NCI-H345 treated with DMSO at 0.1 percent for 48 hours (cell line): ENCODE measurements at regions not wholly inside any gene's neighbourhood (a gene's known extent, or its start where the extent isn't known, plus 50 kb on each side); places are given as distances from the start of the nearest gene placed in this dataset.
A peak's percentile ranks its signal among the peaks of the same experiment; 100 is the strongest.

Experiments
- DNase-seq: peaks from one replicate; lab custom pipeline; 2025; ENCODE audit not compliant: unreplicated experiment; lab: John Stamatoyannopoulos, UW

- no peak for DNase-seq
These were observed 211.6 kb upstream of the ZMIZ1 start for GRCh38 chr10:78857193-78857592.

- no peak for DNase-seq
These were observed 209.5 kb upstream of the ZMIZ1 start for GRCh38 chr10:78859266-78859665.

- DNase-seq, result no peak
These were observed 209.0 kb upstream of the ZMIZ1 start for GRCh38 chr10:78859769-78860168.

- DNase-seq, result no peak
These were observed 208.4 kb upstream of the ZMIZ1 start for GRCh38 chr10:78860260-78860914.

- peak; percentile 41 for DNase-seq
These were observed 207.0 kb upstream of the ZMIZ1 start for GRCh38 chr10:78861529-78862327.

GRCh38 chr10:78862328-78862640, 206.5 kb upstream of the ZMIZ1 start:
- no peak for DNase-seq

GRCh38 chr10:78863140-78863905, 205.4 kb upstream of the ZMIZ1 start:
- DNase-seq, result no peak

GRCh38 chr10:78863906-78864239, 204.9 kb upstream of the ZMIZ1 start:
- DNase-seq, result no peak

GRCh38 chr10:78864761-78865537, 203.8 kb upstream of the ZMIZ1 start:
- no peak for DNase-seq

- no peak for DNase-seq
These were observed 203.3 kb upstream of the ZMIZ1 start for GRCh38 chr10:78865538-78865875.

GRCh38 chr10:78865931-78866717, 202.6 kb upstream of the ZMIZ1 start:
- DNase-seq, result no peak

GRCh38 chr10:78866731-78867554, 201.8 kb upstream of the ZMIZ1 start:
- DNase-seq, result no peak

- DNase-seq, result no peak
These were observed 201.2 kb upstream of the ZMIZ1 start for GRCh38 chr10:78867555-78867939.

GRCh38 chr10:78868048-78868447, 200.7 kb upstream of the ZMIZ1 start:
- no peak for DNase-seq

GRCh38 chr10:78868456-78868855, 200.3 kb upstream of the ZMIZ1 start:
- no peak for DNase-seq

- no peak for DNase-seq
These were observed 199.9 kb upstream of the ZMIZ1 start for GRCh38 chr10:78868861-78869260.

GRCh38 chr10:78869508-78870454, 199.0 kb upstream of the ZMIZ1 start:
- no peak for DNase-seq

- no peak for DNase-seq
These were observed 198.3 kb upstream of the ZMIZ1 start for GRCh38 chr10:78870458-78870857.

GRCh38 chr10:78871796-78872195, 197.0 kb upstream of the ZMIZ1 start:
- no peak for DNase-seq
